B cell (primary cell): ENCODE measurements at regions not wholly inside any gene's neighbourhood (a gene's known extent, or its start where the extent isn't known, plus 50 kb on each side); places are given as distances from the start of the nearest gene placed in this dataset.

Source experiments
- ATAC-seq: fragments of 200-7000 bp; cut with Tn5 transposase; one replicate; pipeline ENCODE4 v1.10.0; 2021; ENCODE audit warnings: low read depth, mild to moderate bottlenecking, moderate number of reproducible peaks, moderate library complexity
- CTCF ChIA-PET: fragments of 350-600 bp; sonication (Branson Sonifier 250); formaldehyde crosslinking; loops from one replicate; lab custom pipeline; 2021; ENCODE audit warnings: antibody characterized with exemption, inconsistent platforms; lab: Charles Lee
- POLR2A ChIA-PET: fragments of 350-600 bp; sonication (Branson Sonifier 250); formaldehyde crosslinking; loops from one replicate; lab custom pipeline; 2021; ENCODE audit warnings: antibody characterized with exemption; lab: Charles Lee
- DNase-seq: peaks from one replicate; pipeline ENCODE4 v3.0.0; 2013
- H2AFZ ChIP-seq: 2 replicates; pipeline ENCODE4 v1.6.1; 2012; ENCODE audit warnings: mild to moderate bottlenecking, low read depth, low read length; ENCODE audit not compliant: insufficient read depth, poor library complexity, severe bottlenecking
- H3K27ac ChIP-seq, 2 donors: 1 replicate in 1 of 2; 2 replicates in 1 of 2; pipeline ENCODE4 v1.5.1; 2012 to 2013; ENCODE audit warnings: low read length in 2 of 2, mild to moderate bottlenecking in 2 of 2, moderate library complexity in 1 of 2
- H3K27me3 ChIP-seq, 4 experiments: fragments of 200-600 bp in 1 of 4; sonication (generic) in 1 of 4; replicated peaks in 1 of 4; 1 replicate in 2 of 4; 2 replicates in 2 of 4; pipeline versions ENCODE4 v1.6.1 to v1.7.0; 2013 to 2016; ENCODE audit warnings: low read length in 3 of 4, mild to moderate bottlenecking in 2 of 4, mixed read lengths in 1 of 4, moderate library complexity in 1 of 4; ENCODE audit not compliant: insufficient read depth in 4 of 4, control insufficient read depth in 3 of 4; ENCODE audit errors: control extremely low read depth in 1 of 4
- H3K36me3 ChIP-seq, 2 experiments: replicated peaks in 1 of 2; 1 replicate in 1 of 2; 2 replicates in 1 of 2; pipeline versions ENCODE4 v1.6.1 to v1.7.1; 2013; ENCODE audit warnings: low read length in 1 of 2; ENCODE audit not compliant: insufficient read depth in 2 of 2, control insufficient read depth in 1 of 2; ENCODE audit errors: control extremely low read depth in 1 of 2, extremely low read depth in 1 of 2
- H3K4me1 ChIP-seq, 2 donors: fragments of 200-600 bp in 1 of 2; sonication (generic) in 1 of 2; 1 replicate in 1 of 2; 2 replicates in 1 of 2; pipeline versions ENCODE4 v1.5.1 to v1.6.1; 2013 to 2017; ENCODE audit warnings: low read length in 2 of 2; ENCODE audit not compliant: control insufficient read depth in 2 of 2, insufficient read depth in 2 of 2
- H3K4me2 ChIP-seq: replicated peaks from 2 replicates; pipeline ENCODE3; 2012; ENCODE audit warnings: mild to moderate bottlenecking, low read depth, low read length; ENCODE audit not compliant: poor library complexity, severe bottlenecking
- H3K4me3 ChIP-seq, 5 experiments: fragments of 200-600 bp in 1 of 5; sonication (generic) in 1 of 5; 1 replicate in 3 of 5; 2 replicates in 2 of 5; pipeline versions ENCODE4 v1.5.1 to v1.7.0; 2011 to 2016; ENCODE audit warnings: low read length in 4 of 5, mild to moderate bottlenecking in 4 of 5, low read depth in 2 of 5, control low read depth in 1 of 5, moderate library complexity in 1 of 5; ENCODE audit not compliant: insufficient read depth in 1 of 5; ENCODE audit errors: control extremely low read depth in 1 of 5, extremely low read depth in 1 of 5
- H3K79me2 ChIP-seq: fragments of 200-600 bp; sonication (generic); one replicate; pipeline ENCODE4 v1.6.0; 2016; ENCODE audit warnings: low read length; ENCODE audit not compliant: control insufficient read depth, insufficient read depth
- H3K9ac ChIP-seq: fragments of 200-600 bp; sonication (generic); 2 replicates; pipeline ENCODE4 v1.6.1; 2017; ENCODE audit warnings: mild to moderate bottlenecking, low read length, moderate library complexity
- H3K9me3 ChIP-seq, 3 donors: one replicate each; pipeline versions ENCODE4 v1.6.1 to v1.7.1; 2013; ENCODE audit warnings: low read length in 2 of 3; ENCODE audit not compliant: control insufficient read depth in 2 of 3, insufficient read depth in 1 of 3; ENCODE audit errors: control extremely low read depth in 1 of 3
- H4K20me1 ChIP-seq: 2 replicates; pipeline ENCODE4 v1.6.0; 2012; ENCODE audit warnings: mild to moderate bottlenecking, low read length; ENCODE audit not compliant: insufficient read depth, control insufficient read depth, poor library complexity, severe bottlenecking
- H3K27ac Mint-ChIP-seq: one replicate; pipeline ENCODE4 v1.8.0; 2021; ENCODE audit warnings: mixed read lengths
- H3K27me3 Mint-ChIP-seq: one replicate; pipeline ENCODE4 v1.8.0; 2021; ENCODE audit warnings: mixed read lengths
- H3K4me1 Mint-ChIP-seq: one replicate; pipeline ENCODE4 v1.8.0; 2021; ENCODE audit warnings: mixed read lengths
- H3K4me3 Mint-ChIP-seq: one replicate; pipeline ENCODE4 v1.8.0; 2021; ENCODE audit warnings: mixed read lengths
- H3K9me3 Mint-ChIP-seq: one replicate; pipeline ENCODE4 v1.8.0; 2022; ENCODE audit warnings: mixed read lengths; ENCODE audit not compliant: insufficient read depth
- CTCF ChIP-seq: fragments of 200-600 bp; IDR thresholded peaks from one replicate; pipeline ENCODE4 v1.8.0; 2022; ENCODE audit warnings: antibody characterized with exemption, mild to moderate bottlenecking
- EZH2 ChIP-seq: IDR thresholded peaks from 2 replicates; pipeline ENCODE4 v1.6.1; 2012; ENCODE audit warnings: borderline replicate concordance, low read depth, mild to moderate bottlenecking, moderate library complexity, low read length; ENCODE audit not compliant: insufficient read depth, poor library complexity, severe bottlenecking
- WGBS: methylation state at CpG from one replicate; pipeline ENCODE4 v1.1.5; 2013; ENCODE audit warnings: missing lambda C conversion rate; ENCODE audit not compliant: insufficient coverage; 5-methylcytosine and 5-hydroxymethylcytosine counted together
- intact Hi-C: fragments of 100-400 bp; cut with micrococcal nuclease; formaldehyde crosslinking; loops from one replicate; pipeline ENCODE4 v1.10.0; 2022

GRCh38 chr2:3911882-3912455 is 208.6 kb downstream of the DCDC2C start:
- Histone ChIP-seq H3K27me3 (no peaks in the 10 kb centered on the region), H2AFZ (no peak overlapping the region), H4K20me1 (no peaks in the 10 kb centered on the region), H3K79me2 (no peaks in the 10 kb centered on the region), H3K4me1 (no peaks in the 10 kb centered on the region), H3K36me3 (no peaks in the 10 kb centered on the region), H3K4me2 (no peak overlapping the region), H3K4me3 (no peak overlapping the region), H3K27ac (no peak overlapping the region), H3K9me3 (peaks cover 0 to 17% (median 3%) of the 10 kb centered on the region in 3 donors), H3K9ac (no peak overlapping the region)
- ChIA-PET POLR2A (no interaction called here), CTCF (no interaction called here)
- TF ChIP-seq CTCF (no peak), EZH2 (no peak)
- Mint-ChIP-seq H3K9me3 (peaks cover 5% of the 10 kb centered on the region), H3K4me3 (no peak overlapping the region), H3K27me3 (no peaks in the 10 kb centered on the region), H3K4me1 (no peaks in the 10 kb centered on the region), H3K27ac (no peak overlapping the region)
- ATAC-seq (no peak), DNase-seq (no peak)
- 89% methylated on average over 5 of the region's 13 CpGs for WGBS
- intact Hi-C loops: no loop called here

DNA sequence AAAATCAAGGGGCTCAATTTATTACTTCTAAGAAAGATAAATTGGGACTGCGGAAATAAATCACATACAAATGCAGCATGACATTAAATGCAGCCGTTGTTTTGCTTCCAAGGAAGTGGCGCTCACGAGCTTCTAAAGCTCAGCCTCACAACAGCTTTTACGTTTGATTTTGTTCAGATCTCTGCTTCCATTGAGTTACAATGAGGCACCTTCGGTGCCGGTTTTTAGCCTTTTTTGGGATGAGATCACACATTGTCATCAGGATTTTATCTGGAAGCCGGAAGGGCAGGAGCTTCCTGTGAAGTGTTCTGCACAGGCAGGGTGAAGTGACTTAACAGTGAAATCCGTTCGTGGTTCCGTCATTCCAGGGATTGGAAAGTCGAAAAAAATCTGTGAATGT is 209.8 kb downstream of the DCDC2C start:
- ChIA-PET POLR2A (no interaction called here), CTCF (no interaction called here)
- Histone ChIP-seq H3K4me2 (no peak overlapping the region), H3K27ac (no peak overlapping the region), H3K36me3 (no peaks in the 10 kb centered on the region), H4K20me1 (no peaks in the 10 kb centered on the region), H3K9me3 (peaks cover 0 to 14% (median 3%) of the 10 kb centered on the region in 3 donors), H3K79me2 (no peaks in the 10 kb centered on the region), H3K27me3 (no peaks in the 10 kb centered on the region), H3K9ac (no peak overlapping the region), H3K4me3 (no peak overlapping the region), H2AFZ (no peak overlapping the region), H3K4me1 (no peaks in the 10 kb centered on the region)
- Mint-ChIP-seq H3K27me3 (no peaks in the 10 kb centered on the region), H3K27ac (no peak overlapping the region), H3K4me3 (no peak overlapping the region), H3K9me3 (no peaks in the 10 kb centered on the region), H3K4me1 (no peaks in the 10 kb centered on the region)
- TF ChIP-seq CTCF (no peak), EZH2 (no peak)
- intact Hi-C loops: no loop called here
- DNase-seq (no peak), ATAC-seq (no peak)
- WGBS: 67% methylated on average over 7 of the region's 12 CpGs
